ENCODE measurements at regions not wholly inside any gene's neighbourhood (a gene's known extent, or its start where the extent isn't known, plus 50 kb on each side); places are given as distances from the start of the nearest gene placed in this dataset.

DNA sequence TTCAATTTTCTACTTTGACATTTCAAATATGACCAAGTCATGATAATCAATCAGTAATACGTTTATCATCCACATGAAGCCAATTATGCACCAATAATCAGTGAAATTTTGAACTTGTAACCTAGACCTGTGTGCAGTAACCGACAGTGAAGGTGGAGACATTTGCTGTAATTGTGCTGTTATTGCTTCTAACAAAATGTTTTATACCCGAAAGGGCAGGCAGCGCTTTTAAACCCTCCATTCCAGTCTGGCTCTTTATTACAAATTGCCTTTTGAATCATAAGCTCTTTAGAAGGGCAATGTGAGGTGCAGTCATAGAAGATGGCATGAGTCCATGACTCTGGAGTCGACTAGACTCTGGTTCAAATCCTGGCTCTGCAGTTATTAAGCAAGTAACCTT lies 135.7 kb downstream of the GXYLT1 start:
- TF ChIP-seq CEBPB (IDR thresholded peaks at IDR 0.05) (no peak), EGR1 (IDR thresholded peaks at IDR 0.05) (no peak), TAF1 (IDR thresholded peaks at IDR 0.05; ENCODE audit: low read depth) (no peak), MAX (IDR thresholded peaks at IDR 0.05) (no peak), RAD21 (IDR thresholded peaks at IDR 0.05; ENCODE audit: low read depth) (no peak), YY1 (IDR thresholded peaks at IDR 0.05; ENCODE audit: low read depth) (no peak), TCF12 (IDR thresholded peaks at IDR 0.05; ENCODE audit: low read depth) (no peak), EP300 (IDR thresholded peaks at IDR 0.05; ENCODE audit: borderline replicate concordance) (no peak), FOXM1 (IDR thresholded peaks at IDR 0.05; ENCODE audit: borderline replicate concordance, low read depth) (no peak), TEAD4 (IDR thresholded peaks at IDR 0.05) (no peak), CREB1 (IDR thresholded peaks at IDR 0.05; ENCODE audit: low read depth) (no peak)

All from Ishikawa (cell line).